ENCODE measurements at regions not wholly inside any gene's neighbourhood (a gene's known extent, or its start where the extent isn't known, plus 50 kb on each side); places are given as distances from the start of the nearest gene placed in this dataset.

GRCh38 chr7:95718577-95719410 lies 53.6 kb upstream of the DYNC1I1 start:
- peak; percentile 63 for DNase-seq

GRCh38 chr7:95716357-95717122 lies 55.8 kb upstream of the DYNC1I1 start:
- DNase-seq, result no peak

DNA sequence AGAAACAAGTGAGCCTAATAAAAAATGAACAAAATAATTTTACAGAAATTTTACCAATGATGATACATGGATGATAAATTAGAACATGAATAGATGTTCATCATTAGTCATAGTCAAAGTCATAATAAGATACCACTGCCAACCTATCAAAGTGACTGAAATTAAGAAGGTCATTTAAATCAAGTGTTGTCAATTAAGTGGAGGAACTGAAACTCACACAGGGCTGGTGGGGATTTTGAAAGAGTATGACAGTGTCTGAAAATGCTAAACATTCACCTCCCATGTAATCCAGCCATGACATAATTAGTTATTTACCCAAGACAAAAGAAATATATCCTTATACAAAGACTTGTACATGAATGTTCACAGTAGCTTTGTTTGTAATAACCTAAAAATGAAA lies 57.1 kb upstream of the DYNC1I1 start:
- DNase-seq, result no peak

DNA sequence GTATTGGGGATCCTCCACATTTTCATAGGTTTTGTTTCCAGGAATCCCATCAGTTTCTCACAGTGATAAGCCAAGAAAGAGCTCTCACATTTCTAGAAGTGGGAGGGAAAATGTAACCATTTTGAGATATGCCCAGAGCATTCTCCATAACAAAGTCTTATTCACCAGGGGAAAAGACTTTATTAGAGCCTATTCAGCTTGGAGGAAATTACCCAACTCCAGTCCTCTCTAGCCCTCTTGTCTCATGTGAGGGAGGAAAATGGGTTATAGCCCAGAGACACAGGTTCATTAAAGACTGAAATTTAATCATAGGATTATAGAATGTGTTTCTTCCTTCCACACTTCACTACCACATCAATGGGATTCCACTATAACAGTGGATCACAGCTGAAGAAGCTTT lies 61.6 kb upstream of the DYNC1I1 start:
- DNase-seq, result no peak

GRCh38 chr7:95700917-95701316 lies 71.4 kb upstream of the DYNC1I1 start:
- peak; percentile 70 for DNase-seq

DNA sequence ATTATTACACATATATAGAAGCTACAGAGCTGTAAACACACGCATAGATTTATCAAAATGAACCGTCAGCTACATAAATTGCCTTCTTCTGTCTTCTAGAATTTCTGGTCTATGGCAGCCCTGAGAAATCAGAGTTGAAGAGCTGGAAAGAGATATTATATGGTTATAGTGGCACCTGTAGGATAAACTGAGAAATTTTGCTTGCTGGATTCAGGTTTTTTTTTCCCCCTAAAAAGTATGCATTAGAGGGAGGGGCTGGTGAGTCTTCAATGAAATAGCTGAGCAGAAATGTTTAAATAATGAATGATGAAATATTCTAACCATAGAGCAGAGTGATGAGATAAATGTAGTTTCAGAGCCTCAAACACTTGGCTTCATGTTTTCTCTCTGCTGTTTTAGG lies 78.0 kb upstream of the DYNC1I1 start:
- no peak for DNase-seq

DNA sequence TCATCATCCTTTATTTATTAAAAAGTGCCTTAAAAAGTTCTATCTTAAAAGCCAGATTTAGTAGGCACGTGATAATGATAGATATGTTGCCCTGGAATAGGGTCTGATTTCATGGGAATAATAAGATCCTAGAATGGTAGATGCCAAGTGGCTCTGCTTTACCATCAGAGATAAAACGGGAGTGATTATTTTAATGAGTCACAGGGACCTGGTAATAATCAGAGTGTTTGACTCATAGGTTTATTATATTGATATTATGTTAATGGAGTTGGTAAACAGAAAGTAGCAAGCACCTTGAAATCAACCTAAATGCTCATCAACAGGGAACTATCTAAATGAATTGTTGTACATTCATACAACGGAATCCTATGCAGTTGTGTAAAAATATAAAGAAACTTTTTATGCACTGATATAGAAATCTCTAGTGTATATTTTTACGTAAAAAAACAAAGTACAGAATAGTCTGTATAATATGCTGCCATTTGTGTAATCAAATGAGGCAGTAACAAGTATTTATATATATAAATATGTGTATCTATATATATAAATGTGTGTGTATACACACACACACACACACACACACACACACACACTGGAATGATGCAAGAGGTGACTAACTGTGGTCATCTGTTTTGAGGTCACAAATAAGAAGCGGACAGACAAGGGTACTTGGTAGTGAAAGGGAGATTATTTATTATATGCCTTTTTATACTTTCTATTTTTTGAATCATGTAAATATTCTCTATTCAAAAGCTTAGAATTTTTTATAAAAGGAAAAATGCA lies 78.6 kb upstream of the DYNC1I1 start:
- DNase-seq, result no peak

DNA sequence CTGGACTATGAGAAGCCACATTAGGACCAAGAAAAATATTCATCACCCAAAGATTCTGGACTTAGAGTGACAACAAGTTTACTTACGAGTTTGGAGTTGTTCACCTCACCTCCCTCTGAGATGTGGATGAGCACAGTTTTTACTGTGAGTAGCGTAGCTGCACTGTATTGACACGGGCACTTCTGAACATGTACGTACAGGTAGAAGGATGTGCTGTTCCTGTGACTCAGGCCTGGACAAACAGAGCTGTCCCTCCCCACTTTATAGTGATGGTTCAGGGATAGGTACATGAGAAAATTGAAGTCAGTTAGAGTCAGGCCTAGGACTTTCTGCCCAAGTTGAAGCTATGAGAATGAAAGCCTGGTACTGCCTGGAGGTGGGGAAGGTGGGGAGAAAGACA lies 80.9 kb upstream of the DYNC1I1 start:
- DNase-seq, result no peak

DNA sequence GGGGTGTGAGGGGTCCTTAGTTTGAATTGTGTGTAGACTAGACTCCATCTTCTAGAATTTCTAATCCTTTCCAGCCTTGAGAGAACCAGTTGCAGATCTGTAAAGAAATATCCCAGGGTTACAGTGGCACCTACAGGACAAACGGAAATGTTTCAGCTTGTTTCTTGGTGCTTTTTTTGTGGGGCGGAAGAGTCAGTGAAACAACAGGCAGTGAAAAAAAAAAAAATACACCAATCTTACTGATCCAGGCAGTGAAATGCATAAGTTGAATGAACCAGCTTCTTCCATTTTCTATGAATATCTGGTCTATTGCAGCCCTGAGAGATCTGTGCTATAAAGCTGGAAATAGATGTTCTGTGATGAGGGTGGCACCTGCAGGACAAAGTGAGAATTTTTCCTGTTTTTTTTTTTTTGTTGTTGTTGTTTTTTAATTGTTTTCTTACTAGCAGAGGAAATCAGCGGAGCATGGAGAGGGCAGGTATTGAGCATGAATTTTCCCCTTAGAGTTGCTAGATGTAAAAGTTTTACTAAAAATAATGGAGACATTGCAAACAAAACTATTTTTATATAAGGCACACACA lies 81.9 kb upstream of the DYNC1I1 start:
- peak; percentile 37 for DNase-seq

DNA sequence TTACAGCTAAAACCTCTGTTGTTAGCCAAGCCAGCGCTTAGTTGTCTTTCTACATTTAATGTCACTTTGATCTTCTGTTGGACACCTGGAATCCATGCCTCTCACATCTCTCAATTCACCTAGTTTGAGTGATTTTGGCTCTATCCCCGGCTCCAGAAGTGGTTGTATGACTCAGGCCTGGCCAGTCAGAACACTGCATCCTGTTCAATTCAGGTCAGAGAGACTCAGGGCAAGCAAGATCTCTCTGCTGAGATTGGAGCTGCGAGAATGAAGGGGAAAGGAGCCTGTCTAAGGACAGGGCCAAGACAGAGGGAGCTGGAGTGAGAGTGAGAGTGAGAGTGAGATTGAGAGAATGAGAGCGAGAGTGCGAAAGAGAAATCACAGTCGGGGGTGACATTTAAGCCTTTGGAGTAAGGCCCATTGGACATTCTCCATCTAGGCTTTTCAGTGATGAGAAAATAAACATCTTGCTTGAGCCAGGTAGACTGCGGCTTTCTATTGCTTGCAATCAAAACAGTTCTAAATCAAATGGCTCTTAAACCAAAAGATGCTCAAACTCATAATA lies 83.3 kb upstream of the DYNC1I1 start:
- DNase-seq, result no peak

- DNase-seq, result no peak
Observed at GRCh38 chr7:95687759-95688343, 84.5 kb upstream of the DYNC1I1 start.

GRCh38 chr7:95686109-95686508 lies 86.2 kb upstream of the DYNC1I1 start:
- DNase-seq, result peak; percentile 41

DNA sequence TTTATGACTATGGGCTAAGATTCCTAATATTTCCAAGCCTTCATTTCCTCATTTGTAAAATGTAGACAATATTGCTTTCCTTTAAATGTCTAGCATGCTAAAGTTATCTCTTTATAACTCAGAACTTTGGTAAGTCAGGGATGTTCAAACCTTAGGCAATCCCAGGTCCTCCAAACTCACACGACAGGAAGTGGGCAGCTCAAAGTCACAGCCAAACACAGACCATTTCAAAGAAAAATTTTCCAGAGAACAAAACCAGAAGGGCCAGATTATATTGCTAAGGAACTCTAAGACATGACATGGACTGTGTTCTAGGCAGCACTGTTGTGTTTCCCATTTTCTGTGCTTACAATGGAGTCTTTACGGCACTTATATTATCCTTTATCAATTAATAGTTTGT lies 87.8 kb upstream of the DYNC1I1 start:
- no peak for DNase-seq

DNA sequence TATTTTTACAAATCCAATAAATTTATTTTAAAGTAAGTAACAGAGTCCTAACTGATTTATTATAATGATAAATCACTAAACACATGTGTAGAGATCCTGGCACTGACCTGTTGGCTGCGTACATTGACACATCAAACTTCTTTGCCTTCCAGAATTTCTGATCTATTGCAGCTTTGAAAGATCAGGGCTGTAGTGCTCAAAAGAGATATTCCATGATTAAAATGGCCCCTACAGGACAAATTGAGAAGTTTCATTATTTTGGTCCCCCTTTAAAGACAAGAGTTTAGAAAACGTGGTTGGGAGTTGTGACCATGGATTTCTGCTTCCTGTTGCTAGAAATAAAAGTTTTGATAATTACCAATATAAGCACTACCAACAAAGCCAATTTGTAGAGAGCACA lies 87.7 kb upstream of the PDK4 start:
- peak; percentile 53 for DNase-seq

DNA sequence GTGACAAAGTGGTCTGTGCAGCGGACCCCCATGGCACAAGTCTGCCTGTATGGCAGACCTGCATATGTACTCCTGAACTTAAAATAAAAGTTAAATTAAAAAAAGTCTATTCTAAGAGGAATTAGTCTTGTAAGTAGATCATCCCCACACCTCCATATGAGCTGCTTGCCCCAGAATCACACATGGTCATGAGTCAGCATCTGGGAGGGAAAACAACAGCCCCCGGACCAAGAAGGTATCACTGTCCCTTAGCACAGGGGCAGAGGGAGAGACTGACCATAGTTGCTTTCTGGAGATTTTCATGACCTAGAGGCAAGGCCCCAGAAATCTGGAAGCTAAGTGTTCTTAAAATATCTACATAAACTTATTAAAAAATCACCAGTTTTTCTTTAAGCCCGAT lies 86.6 kb upstream of the PDK4 start:
- no peak for DNase-seq

DNA sequence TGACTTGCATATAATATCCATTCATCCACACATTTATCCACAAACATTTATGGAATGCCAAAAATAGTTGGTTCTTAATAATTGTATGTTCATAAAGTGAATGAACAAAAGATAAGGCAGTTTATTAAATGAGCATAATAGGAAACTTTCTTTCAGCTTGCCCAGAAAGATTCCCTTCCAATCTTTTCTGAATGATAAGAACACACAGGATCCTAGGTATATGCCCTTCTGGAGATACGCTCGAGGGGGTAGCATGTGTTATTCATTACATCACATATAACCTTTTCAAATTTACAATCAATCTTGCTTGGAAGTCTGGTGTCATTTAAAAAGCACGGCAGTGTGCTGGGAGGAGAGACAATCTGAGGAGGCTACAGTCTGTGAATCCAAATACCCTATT lies 80.4 kb upstream of the PDK4 start:
- no peak for DNase-seq

DNA sequence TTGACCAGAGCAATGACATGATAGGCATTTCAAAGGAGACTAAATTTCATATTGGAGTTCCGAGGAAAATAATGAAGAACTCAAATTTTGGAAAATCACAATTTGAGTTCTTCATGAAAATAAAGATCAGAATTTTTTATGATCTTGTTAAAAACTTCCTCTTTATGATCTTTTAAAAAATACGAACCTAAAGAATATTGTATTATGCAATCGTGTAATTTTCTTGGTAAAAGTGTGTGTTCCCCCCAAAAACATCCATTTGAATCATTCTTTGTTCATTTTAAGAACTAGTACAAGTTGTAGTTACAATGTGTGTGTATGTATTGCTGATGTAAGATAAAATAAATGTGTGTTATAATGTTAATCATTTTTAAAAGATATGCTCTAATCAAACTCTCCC lies 79.3 kb upstream of the PDK4 start:
- no peak for DNase-seq

DNA sequence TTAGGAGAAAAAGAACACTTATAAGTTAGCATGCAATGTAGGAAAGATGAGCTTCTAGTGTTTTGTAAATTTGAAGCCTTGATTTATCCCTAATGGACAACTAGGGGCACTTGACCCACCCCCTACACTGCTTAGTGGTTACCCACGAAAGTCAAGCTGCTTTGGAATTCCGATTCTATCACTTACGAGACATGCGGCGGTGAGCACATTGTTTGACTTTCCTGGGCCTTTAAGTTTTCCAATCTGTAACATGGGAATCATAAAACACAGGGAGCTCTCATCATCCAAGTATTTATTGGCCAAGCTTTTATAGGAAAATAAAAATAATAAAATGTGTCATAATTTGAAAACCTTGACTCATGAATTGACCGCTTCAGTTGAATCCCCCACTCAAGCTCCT lies 78.7 kb upstream of the PDK4 start:
- no peak for DNase-seq

GRCh38 chr7:95674101-95674500 lies 77.8 kb upstream of the PDK4 start:
- no peak for DNase-seq

DNA sequence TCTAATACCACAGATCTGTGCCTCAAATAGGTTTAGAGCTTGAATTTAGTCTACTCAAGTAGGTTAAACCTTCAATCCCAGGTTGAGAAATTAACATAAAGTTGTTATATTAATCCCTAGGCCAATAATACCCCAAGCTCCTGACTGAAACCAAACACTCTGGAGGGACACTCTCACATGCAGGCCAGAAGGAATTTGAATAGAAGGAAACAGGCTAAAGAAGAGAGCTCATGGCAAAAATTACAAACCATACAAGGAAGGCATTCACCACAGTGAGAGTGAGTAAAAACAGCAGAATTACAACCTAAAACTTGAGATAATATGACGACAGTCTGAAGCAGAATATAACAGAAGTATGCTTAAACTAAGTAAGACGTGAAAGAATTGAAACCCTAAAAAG lies 76.1 kb upstream of the PDK4 start:
- DNase-seq, result no peak

- no peak for DNase-seq
Observed at GRCh38 chr7:95669513-95669912, 73.2 kb upstream of the PDK4 start.

GRCh38 chr7:95668504-95669018 lies 72.2 kb upstream of the PDK4 start:
- DNase-seq, result no peak

Measured in NCI-H748 treated with DMSO at 0.1 percent for 48 hours (cell line).